Tongue (tissue), 1 donor: ENCODE measurements at regions not wholly inside any gene's neighbourhood (a gene's known extent, or its start where the extent isn't known, plus 50 kb on each side); places are given as distances from the start of the nearest gene placed in this dataset.

ENCODE experiments used
- DNase-seq: peaks from one replicate; pipeline ENCODE4 v3.0.0-alpha.2; 2015

- no peak for DNase-seq
These were observed 1270.2 kb downstream of the BRD1 start for GRCh38 chr22:48557473-48557872.

GRCh38 chr22:48556751-48557150 is 1270.9 kb downstream of the BRD1 start:
- no peak for DNase-seq

GRCh38 chr22:48556222-48556621 is 1271.5 kb downstream of the BRD1 start:
- no peak for DNase-seq

GRCh38 chr22:48555606-48556005 is 1272.1 kb downstream of the BRD1 start:
- peak; percentile 37 for DNase-seq

- DNase-seq = no peak
These were observed 1272.6 kb downstream of the BRD1 start for GRCh38 chr22:48554893-48555572.

DNA sequence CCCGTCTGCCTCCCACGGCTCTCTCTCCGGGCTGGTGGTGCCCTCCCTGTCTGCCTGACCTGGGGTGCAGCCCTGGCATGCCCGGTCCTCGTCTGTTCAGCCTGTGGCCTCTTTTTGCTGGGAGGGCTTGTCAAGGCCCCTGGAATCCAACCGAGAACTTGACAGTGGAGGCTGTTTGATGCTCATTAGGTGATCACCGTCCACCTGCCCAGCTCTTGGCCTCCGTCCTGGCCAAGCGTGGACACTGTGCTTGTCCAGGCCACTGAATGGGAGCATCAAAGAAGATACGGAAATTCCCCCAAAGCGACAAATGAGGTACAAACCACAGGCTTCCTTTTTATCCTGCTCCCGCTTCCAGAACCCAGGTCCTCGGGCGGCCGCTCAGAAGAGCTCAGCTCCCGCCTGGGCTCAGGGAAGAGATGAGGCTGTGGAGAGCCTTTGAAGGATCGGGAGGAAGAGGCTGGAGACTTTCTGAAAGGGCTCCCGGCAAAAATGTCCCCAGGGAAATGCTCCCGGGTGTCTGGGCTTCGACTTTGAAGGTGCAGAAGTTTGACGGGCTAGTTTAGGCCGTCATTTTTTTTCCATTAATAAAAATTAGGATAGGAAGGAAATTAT is 1273.9 kb downstream of the BRD1 start:
- no peak for DNase-seq

- DNase-seq = no peak
These were observed 1274.6 kb downstream of the BRD1 start for GRCh38 chr22:48553119-48553518.

DNA sequence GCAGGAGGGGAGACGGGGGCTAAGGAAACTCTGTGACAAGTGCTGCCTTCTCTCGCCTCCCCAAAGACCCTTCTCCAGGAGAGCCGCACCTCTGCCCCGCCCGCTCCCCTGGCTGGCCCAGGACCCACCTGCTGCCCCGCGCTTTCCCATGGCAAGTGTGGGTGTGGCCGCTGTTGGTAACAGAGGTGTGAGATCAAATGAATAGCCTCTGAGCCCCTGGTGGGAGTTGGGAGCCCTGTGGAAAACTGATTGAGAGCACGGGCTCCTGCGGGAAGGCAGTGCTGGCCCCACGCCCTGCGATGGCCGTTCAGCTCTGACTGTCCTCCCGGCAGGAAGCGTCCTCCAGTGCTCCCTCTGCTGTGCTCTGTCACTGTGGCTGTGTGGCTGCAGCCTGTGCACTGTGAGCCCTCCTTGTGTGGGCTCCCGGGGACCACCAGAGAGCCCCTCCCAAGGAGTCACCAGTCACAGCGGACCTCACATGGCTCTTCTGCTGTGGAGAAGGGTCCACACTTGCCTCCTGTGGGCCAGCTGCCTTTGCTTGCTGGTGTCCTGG is 1275.9 kb downstream of the BRD1 start:
- no peak for DNase-seq

GRCh38 chr22:48551061-48551460 is 1276.6 kb downstream of the BRD1 start:
- no peak for DNase-seq

DNA sequence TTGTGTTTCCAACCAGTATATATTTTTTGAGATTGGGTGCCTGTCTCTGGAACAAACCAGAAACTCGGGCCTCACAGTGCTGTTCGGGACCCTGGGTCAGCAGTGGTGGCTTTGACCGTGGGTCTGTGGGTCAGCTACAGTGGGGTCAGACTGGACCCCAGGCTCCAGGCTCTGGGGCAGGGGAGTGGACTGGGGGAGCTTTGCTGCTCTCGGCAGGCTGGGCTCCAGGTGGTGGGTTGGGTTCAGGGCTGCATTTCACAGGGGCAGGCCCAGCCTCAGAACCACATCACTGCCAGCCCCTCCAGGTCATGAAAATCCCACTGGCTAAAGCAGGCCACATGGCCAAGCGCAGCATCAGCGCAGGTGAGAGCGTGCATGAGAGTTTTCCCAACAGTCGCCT is 1279.3 kb downstream of the BRD1 start:
- DNase-seq = no peak

DNA sequence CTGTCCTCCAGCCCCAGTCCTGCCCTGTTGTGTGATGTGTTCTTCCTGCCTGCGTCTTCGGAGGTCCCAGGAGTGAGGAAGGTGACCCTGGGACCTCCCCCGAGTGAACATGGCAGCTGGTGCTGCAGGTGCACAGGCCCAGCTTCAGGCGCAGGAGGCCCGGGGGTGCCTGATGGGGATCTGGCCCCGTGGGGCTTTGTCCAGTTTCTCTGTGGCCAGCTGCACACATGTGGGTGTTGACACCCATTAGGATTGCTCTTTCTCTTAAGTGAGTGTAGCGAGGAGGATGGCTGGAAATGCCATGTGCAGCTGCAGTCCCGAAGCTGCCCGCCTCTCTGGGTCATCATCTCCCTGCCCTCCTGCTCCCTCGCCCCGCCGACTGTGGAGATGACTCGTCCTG is 1279.7 kb downstream of the BRD1 start:
- no peak for DNase-seq

DNA sequence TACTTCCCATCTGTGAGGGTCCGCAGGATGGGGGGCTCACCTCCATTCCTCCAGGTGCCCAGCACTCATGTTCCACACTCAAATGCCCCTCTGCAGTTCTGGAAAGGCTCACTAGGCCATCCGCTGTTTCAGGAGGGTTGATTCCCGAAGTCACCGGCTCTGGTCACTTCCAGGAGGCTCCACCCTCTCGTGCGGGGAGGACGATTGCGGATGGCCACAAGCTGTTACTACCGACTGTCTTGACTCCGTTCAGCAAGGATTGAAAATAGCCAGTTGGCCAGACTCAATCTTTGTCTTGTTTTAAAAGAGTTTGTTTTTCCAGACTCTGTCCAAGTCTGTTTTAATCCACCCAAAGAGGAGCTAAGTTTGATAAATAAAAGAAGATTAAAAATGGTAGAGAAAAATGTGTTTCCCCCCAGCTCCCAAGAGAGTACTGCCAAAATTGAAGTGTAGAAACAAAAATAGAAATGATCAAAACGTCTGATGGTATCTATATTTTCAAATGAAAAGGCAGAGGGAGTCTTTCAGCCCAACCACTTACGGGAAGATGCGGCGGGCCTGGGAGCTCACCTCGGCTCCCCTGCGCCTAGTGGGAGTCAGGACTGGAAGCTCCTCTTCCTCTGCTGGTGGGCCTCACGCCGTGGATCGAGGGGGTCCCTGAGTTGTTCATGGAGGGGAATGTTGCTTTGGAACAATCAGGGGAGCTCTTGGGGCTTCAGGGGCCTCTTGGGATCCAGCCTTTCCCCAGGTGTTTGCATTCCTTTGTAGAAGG is 1280.8 kb downstream of the BRD1 start:
- DNase-seq = no peak

DNA sequence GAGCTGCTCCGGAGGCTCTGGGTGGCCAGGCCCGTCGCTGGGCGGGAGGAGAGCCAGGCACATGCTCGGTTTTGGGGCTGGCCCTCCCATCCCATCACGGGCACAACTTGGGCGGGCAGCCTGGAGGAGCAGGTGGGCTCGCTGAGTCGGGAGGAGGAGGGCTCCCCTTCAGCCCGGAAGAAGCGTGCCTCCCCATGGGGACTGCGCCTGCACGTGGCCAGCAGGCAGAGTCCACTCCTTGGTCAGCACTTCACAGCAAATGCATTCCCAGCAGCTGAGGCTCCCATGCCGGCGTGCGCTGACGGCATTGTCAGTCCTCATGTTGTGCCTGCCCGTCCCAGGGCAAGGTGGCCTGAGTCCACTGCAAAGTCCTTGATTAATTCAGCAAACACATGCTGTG is 1281.7 kb downstream of the BRD1 start:
- DNase-seq = no peak

DNA sequence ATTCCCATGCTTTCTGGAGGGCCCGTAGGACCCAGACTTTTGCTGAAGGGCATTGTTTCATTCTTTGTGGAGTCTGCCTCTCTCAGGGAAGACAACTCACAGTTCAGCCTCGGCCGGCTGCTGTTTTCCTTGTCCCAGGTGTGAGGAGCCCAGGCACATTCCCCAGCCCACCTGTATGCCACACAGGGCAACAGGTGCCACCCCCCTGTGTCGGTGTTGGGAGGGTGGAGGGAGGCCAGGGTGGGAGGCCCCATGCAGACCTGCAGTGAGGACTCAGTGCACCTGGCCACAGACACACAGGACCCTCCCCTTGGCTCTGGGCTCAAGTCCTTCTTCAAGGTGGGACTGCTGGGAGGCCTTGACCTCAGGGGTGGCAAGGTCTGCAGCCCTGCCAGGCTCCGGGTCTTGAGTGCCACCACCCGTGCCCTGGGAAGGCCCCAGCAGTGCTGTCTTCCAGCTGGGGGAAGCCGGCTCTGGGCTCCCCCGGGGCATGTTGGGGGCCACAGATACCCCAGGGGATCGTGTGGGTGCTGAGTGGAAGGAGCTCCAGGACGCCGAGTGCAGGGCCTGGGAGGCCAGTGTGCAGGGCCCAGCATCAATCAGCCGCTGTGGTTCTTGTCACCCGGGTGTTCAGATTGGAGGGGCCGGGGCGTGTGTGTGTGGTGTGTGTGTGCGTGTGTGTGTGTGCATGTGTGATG is 1286.1 kb downstream of the BRD1 start:
- no peak for DNase-seq

DNA sequence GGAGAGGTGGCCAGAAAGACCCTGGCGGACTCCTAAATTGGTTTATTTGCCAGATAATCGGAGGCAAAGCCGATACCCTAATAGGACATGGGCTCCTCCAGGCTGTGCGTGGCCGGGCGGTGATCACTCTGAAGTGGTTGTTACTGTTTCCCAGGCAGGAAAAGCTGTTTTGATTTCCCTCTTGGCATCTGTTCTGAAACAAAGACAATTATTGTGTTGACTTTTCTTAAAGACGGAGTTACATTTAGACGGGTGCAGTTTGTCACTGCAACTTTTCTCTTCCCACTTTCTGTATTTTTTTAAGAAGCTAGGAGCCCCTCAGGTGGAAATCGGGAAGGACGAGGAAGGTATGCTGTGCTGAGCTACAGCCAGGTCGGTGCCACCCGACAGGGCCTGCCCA is 1288.4 kb downstream of the BRD1 start:
- DNase-seq = no peak

DNA sequence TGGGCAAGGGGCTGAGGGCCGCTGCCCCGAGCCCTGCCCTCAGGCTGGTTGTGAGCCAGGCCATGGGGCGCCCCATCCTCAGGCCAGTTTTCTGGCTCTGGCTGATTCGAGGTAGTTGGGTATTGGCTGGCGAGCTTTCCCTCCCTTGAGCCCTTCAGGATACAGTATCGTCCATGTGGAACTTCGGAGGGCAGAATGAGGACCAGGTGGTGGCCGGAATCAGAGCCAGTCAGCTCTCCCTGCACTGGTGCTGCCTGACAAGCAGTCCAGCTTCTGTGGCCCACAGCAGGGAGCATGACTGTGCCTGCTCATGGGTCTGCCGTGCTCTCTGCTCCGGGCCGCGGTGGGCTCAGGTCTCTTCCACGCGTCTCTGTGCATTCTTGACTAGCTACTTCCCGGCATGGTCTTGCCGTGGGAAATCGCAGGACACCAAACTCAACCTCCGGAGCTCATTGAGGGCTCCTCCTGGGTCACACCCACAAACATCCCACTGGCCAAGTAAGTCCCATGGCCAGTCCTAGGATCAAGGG is 1289.3 kb downstream of the BRD1 start:
- no peak for DNase-seq

DNA sequence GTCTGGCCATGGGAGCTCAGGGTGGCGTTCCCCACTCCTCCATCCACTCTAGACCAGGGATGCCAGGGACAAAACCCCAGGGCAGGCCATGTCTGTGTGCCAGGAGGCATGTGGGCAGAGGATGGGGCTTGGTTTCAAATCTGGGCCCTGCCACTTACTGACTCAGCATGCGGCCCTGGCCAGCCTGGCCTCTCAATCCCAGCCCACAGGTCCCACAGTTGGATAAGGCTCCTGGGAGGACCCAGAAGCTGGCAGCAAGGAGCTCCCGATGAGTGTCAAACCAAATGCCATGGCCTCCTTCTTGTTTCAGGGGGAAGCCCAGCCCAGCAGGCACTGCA is 1290.4 kb downstream of the BRD1 start:
- no peak for DNase-seq

- peak; percentile 66 for DNase-seq
These were observed 1290.9 kb downstream of the BRD1 start for GRCh38 chr22:48536541-48537342.

DNA sequence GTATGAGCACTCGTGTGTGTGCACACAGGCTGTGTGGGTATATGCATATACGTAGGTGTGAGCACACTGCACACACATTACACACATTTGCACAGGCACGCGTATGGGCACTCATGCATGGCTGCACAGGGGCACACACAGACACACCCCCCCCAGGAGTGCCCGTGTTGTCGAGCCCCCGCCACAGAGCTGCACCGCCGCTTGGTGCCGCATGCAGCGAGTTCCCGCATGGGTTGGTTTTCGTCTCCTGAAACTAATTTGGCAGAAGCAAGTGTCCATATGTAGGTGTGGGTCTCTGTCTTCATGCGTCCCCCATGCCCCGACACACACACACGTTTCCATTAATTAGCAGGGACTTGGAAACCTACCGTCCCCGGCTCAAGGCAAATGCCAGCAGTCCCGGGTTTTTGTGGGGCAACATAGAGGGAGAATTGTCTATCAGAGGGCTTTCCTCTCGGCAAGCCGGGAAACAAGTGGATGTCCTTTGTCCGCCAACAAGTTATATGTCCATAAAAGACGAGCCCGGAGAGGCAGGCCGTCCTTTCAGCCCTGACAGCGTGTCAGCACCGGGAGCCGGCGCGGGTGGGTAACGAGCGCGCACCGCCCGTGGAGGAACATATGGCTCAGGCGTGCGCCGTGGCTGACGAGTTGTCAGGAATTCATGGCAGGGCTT is 1291.7 kb downstream of the BRD1 start:
- DNase-seq = no peak

- no peak for DNase-seq
These were observed 1293.2 kb downstream of the BRD1 start for GRCh38 chr22:48534395-48534958.

GRCh38 chr22:48532986-48533385 is 1294.7 kb downstream of the BRD1 start:
- DNase-seq = no peak
